ENCODE measurements at regions not wholly inside any gene's neighbourhood (a gene's known extent, or its start where the extent isn't known, plus 50 kb on each side); places are given as distances from the start of the nearest gene placed in this dataset.
"Not testable (repeated sequence)": the region's sequence is repeated elsewhere in the genome, so short reads cannot be mapped to it uniquely, and the experiment has no call there.

- DNase-seq, result not testable (repeated sequence)
Measured at GRCh38 chr5:71822065-71822464, 103.0 kb downstream of the CARTPT start.

GRCh38 chr5:71825992-71826391, 106.9 kb downstream of the CARTPT start:
- no peak for DNase-seq

GRCh38 chr5:71828291-71829040, 109.4 kb downstream of the CARTPT start:
- DNase-seq, result no peak

- no peak for DNase-seq
Measured at GRCh38 chr5:71829206-71829605, 110.1 kb downstream of the CARTPT start.

- peak; percentile 0 for DNase-seq
Measured at GRCh38 chr5:71830681-71831539, 111.8 kb downstream of the CARTPT start.

GRCh38 chr5:71832812-71833715, 114.0 kb downstream of the CARTPT start:
- DNase-seq, result no peak

- DNase-seq, result no peak
Measured at GRCh38 chr5:71834601-71835000, 115.5 kb downstream of the CARTPT start.

- peak; percentile 22 for DNase-seq
Measured at GRCh38 chr5:71836084-71836483, 117.0 kb downstream of the CARTPT start.

- peak; percentile 1 for DNase-seq
Measured at GRCh38 chr5:71836559-71837112, 117.6 kb downstream of the CARTPT start.

- DNase-seq, result no peak
Measured at GRCh38 chr5:71838286-71838685, 119.2 kb downstream of the CARTPT start.

GRCh38 chr5:71839096-71839884, 120.2 kb downstream of the CARTPT start:
- no peak for DNase-seq

GRCh38 chr5:71841107-71841506, 122.0 kb downstream of the CARTPT start:
- DNase-seq, result no peak

GRCh38 chr5:71843111-71843510, 124.0 kb downstream of the CARTPT start:
- no peak for DNase-seq

- DNase-seq, result no peak
Measured at GRCh38 chr5:71844862-71845261, 125.8 kb downstream of the CARTPT start.

- no peak for DNase-seq
Measured at GRCh38 chr5:71859515-71859914, 140.4 kb downstream of the CARTPT start.

- DNase-seq, result no peak
Measured at GRCh38 chr5:71860048-71860447, 141.0 kb downstream of the CARTPT start.

GRCh38 chr5:71861682-71862081, 142.6 kb downstream of the CARTPT start:
- DNase-seq, result no peak

GRCh38 chr5:71862087-71862486, 143.0 kb downstream of the CARTPT start:
- DNase-seq, result no peak

GRCh38 chr5:71862507-71863060, 143.5 kb downstream of the CARTPT start:
- DNase-seq, result no peak

- DNase-seq, result no peak
Measured at GRCh38 chr5:71864730-71865601, 145.9 kb downstream of the CARTPT start.

All from kidney glomerular epithelial cell (primary cell).